PC-9 (cell line): ENCODE measurements at regions not wholly inside any gene's neighbourhood (a gene's known extent, or its start where the extent isn't known, plus 50 kb on each side); places are given as distances from the start of the nearest gene placed in this dataset.

Source experiments
- BruUV-seq: library from RNA; stranded (reverse); fragments of 400-500 nt; replicated peaks from 2 replicates; lab custom pipeline; 2021; lab: Mats Ljungman, UMichigan
- CTCF ChIA-PET: fragments of 300-600 bp; sonication (Branson Sonifier 250); formaldehyde crosslinking; loops from one replicate; lab custom pipeline; 2022; ENCODE audit warnings: antibody characterized with exemption; lab: Charles Lee
- POLR2A ChIA-PET: fragments of 300-600 bp; sonication (Branson Sonifier 250); formaldehyde crosslinking; loops from one replicate; lab custom pipeline; 2022; ENCODE audit warnings: antibody characterized with exemption; ENCODE audit not compliant: unreplicated experiment; lab: Charles Lee
- DNase-seq, 2 experiments: peaks; one replicate each; pipeline versions ENCODE4 v3.0.0 to v3.0.0-alpha.2; 2015 to 2022; ENCODE audit warnings: mixed read lengths in 1 of 2
- H2AFZ ChIP-seq: fragments of 200-600 bp; sonication (generic); 2 replicates; pipeline ENCODE4 v1.8.1; 2017; ENCODE audit warnings: antibody characterized with exemption
- H3F3A ChIP-seq: fragments of 200-600 bp; sonication (generic); 2 replicates; pipeline ENCODE4 v1.8.1; 2017; ENCODE audit warnings: antibody characterized with exemption, mild to moderate bottlenecking, low read depth; ENCODE audit not compliant: insufficient read depth
- H3K27ac ChIP-seq: fragments of 200-600 bp; sonication (generic); 2 replicates; pipeline ENCODE4 v1.6.1; 2016; ENCODE audit warnings: mixed run types
- H3K27me3 ChIP-seq: fragments of 200-600 bp; sonication (generic); 2 replicates; pipeline ENCODE4 v1.6.1; 2016; ENCODE audit warnings: low read depth, mixed run types; ENCODE audit not compliant: insufficient read depth
- H3K36me3 ChIP-seq: fragments of 200-600 bp; sonication (generic); 2 replicates; pipeline ENCODE4 v1.6.1; 2016; ENCODE audit warnings: low read depth, mixed run types
- H3K4me1 ChIP-seq: fragments of 200-600 bp; sonication (generic); replicated peaks from 2 replicates; pipeline ENCODE4 v1.6.1; 2016; ENCODE audit warnings: mixed run types; ENCODE audit not compliant: insufficient read depth
- H3K4me2 ChIP-seq: fragments of 200-600 bp; sonication (generic); 2 replicates; pipeline ENCODE4 v1.6.1; 2017; ENCODE audit warnings: mixed run types
- H3K4me3 ChIP-seq: fragments of 200-600 bp; sonication (generic); 2 replicates; pipeline ENCODE4 v1.6.1; 2016; ENCODE audit warnings: mixed run types
- H3K79me2 ChIP-seq: fragments of 200-600 bp; sonication (generic); 2 replicates; pipeline ENCODE4 v1.6.1; 2017; ENCODE audit warnings: low read depth, mixed run types
- H3K9me2 ChIP-seq: fragments of 200-600 bp; sonication (generic); 2 replicates; pipeline ENCODE4 v1.8.1; 2017; ENCODE audit warnings: mild to moderate bottlenecking; ENCODE audit not compliant: insufficient read depth
- H3K9me3 ChIP-seq: fragments of 200-600 bp; sonication (generic); 2 replicates; pipeline ENCODE4 v1.8.1; 2016; ENCODE audit warnings: low read depth; ENCODE audit not compliant: insufficient read depth
- H4K20me1 ChIP-seq: fragments of 200-600 bp; sonication (generic); 2 replicates; pipeline ENCODE4 v1.8.1; 2017; ENCODE audit not compliant: insufficient read depth
- CTCF ChIP-seq: fragments of 200-600 bp; sonication (generic); conservative IDR thresholded peaks from 2 replicates; pipeline ENCODE4 v1.6.1; 2017; ENCODE audit warnings: mixed run types, antibody characterized with exemption, mild to moderate bottlenecking, moderate library complexity
- EZH2 ChIP-seq: fragments of 200-600 bp; sonication (generic); IDR thresholded peaks from 2 replicates; pipeline ENCODE4 v1.8.0; 2017; ENCODE audit warnings: antibody characterized with exemption, low read depth
- intact Hi-C: fragments of 100-400 bp; cut with micrococcal nuclease; formaldehyde crosslinking; loops from one replicate; pipeline ENCODE4 v1.10.0; 2022; ENCODE audit not compliant: unreplicated experiment

- H3F3A ChIP-seq: no peaks in the 10 kb centered on the region; the same call in 1 of the 2 replicates
- H3K9me2 ChIP-seq: no peaks in the 10 kb centered on the region
- no peaks in the 10 kb centered on the region for H3K79me2 ChIP-seq
- no TSS peak for BruUV-seq
- no peak for DNase-seq
- no peak overlapping the region for H3K27ac ChIP-seq
- no peaks in the 10 kb centered on the region for H3K36me3 ChIP-seq
- H3K4me2 ChIP-seq: no peak overlapping the region
- ChIA-PET CTCF (no interaction called here), POLR2A (no interaction called here)
- no peak for TF ChIP-seq CTCF
- no peak for TF ChIP-seq EZH2
- peaks cover 23% of the 10 kb centered on the region for H3K4me1 ChIP-seq
- H2AFZ ChIP-seq: no peak overlapping the region
- intact Hi-C loops: no loop called here
- no peaks in the 10 kb centered on the region for H3K27me3 ChIP-seq
- no peak overlapping the region for H3K4me3 ChIP-seq
- H4K20me1 ChIP-seq: no peaks in the 10 kb centered on the region
- no peaks in the 10 kb centered on the region for H3K9me3 ChIP-seq
These were observed 93.1 kb downstream of the RHOB start for GRCh38 chr2:20539776-20540586.

GRCh38 chr2:20540587-20541293 is 93.9 kb downstream of the RHOB start:
- Histone ChIP-seq H3K27ac (no peak overlapping the region), H3K36me3 (no peaks in the 10 kb centered on the region), H3K9me2 (no peaks in the 10 kb centered on the region), H4K20me1 (no peaks in the 10 kb centered on the region), H3K4me3 (no peak overlapping the region), H3K4me1 (peaks cover 23% of the 10 kb centered on the region), H3K79me2 (no peaks in the 10 kb centered on the region), H2AFZ (no peak overlapping the region), H3K27me3 (no peaks in the 10 kb centered on the region), H3F3A (no peaks in the 10 kb centered on the region; the same call in 1 of the 2 replicates), H3K9me3 (no peaks in the 10 kb centered on the region), H3K4me2 (no peak overlapping the region)
- intact Hi-C loops: no loop called here
- CTCF ChIA-PET: no interaction called here
- POLR2A ChIA-PET: no interaction called here
- no TSS peak for BruUV-seq
- peak in 1 of 2 experiments; percentile 53 for DNase-seq
- TF ChIP-seq EZH2 (no peak), CTCF (no peak)

- TF ChIP-seq CTCF: no peak
- TF ChIP-seq EZH2: no peak
- H3K4me3 ChIP-seq: no peak overlapping the region
- no peaks in the 10 kb centered on the region for H4K20me1 ChIP-seq
- H3K9me2 ChIP-seq: no peaks in the 10 kb centered on the region
- no peaks in the 10 kb centered on the region for H3K36me3 ChIP-seq
- H3F3A ChIP-seq: no peaks in the 10 kb centered on the region; the same call in 1 of the 2 replicates
- H3K9me3 ChIP-seq: no peaks in the 10 kb centered on the region
- POLR2A ChIA-PET: no interaction called here
- H3K27me3 ChIP-seq: no peaks in the 10 kb centered on the region
- no peak overlapping the region for H3K4me2 ChIP-seq
- intact Hi-C loops: no loop called here
- H3K4me1 ChIP-seq: peaks cover 23% of the 10 kb centered on the region
- no peak overlapping the region for H3K27ac ChIP-seq
- no peak overlapping the region for H2AFZ ChIP-seq
- no TSS peak for BruUV-seq
- H3K79me2 ChIP-seq: no peaks in the 10 kb centered on the region
- no peak for DNase-seq
- CTCF ChIA-PET: interaction anchor here (0.5 kb wide), 1 partner anchor 14 kb away, joined by 6 read pairs; no protein-coding TSS in a partner anchor
These were observed 94.4 kb downstream of the RHOB start for GRCh38 chr2:20541294-20541640.
